ENCODE measurements at regions not wholly inside any gene's neighbourhood (a gene's known extent, or its start where the extent isn't known, plus 50 kb on each side); places are given as distances from the start of the nearest gene placed in this dataset.

- no peaks in the 10 kb centered on the region for H3K4me1 ChIP-seq
- H3K4me3 ChIP-seq = no peak overlapping the region
- H3K27ac ChIP-seq = no peak overlapping the region
- intact Hi-C loops (cut with DNase I) = no loop called here
- DNase-seq (ENCODE audit: extremely low spot score in 2 of 2) = no peak
- no peaks in the 10 kb centered on the region for H3K9me3 ChIP-seq
- H3K36me3 ChIP-seq = no peaks in the 10 kb centered on the region
- no peak for TF ChIP-seq CTCF (IDR thresholded peaks at IDR 0.05)
- no peak for TF ChIP-seq POLR2AphosphoS5 (IDR thresholded peaks at IDR 0.05; ENCODE audit: insufficient read depth in 1 of 2, low read depth in 1 of 2)
- no peak for TF ChIP-seq POLR2A (IDR thresholded peaks at IDR 0.05)
- no peaks in the 10 kb centered on the region for H3K27me3 ChIP-seq
These were observed 422.1 kb upstream of the SALL1 start for GRCh38 chr16:51573191-51573590.

- H3K36me3 ChIP-seq = no peaks in the 10 kb centered on the region
- no peak for TF ChIP-seq POLR2A (IDR thresholded peaks at IDR 0.05)
- no peak for TF ChIP-seq POLR2AphosphoS5 (IDR thresholded peaks at IDR 0.05; ENCODE audit: insufficient read depth in 1 of 2, low read depth in 1 of 2)
- no peak for TF ChIP-seq CTCF (IDR thresholded peaks at IDR 0.05)
- no peak overlapping the region for H3K4me3 ChIP-seq
- H3K27me3 ChIP-seq = no peaks in the 10 kb centered on the region
- no peak for DNase-seq (ENCODE audit: extremely low spot score in 2 of 2)
- H3K4me1 ChIP-seq = no peaks in the 10 kb centered on the region
- intact Hi-C loops (cut with DNase I) = no loop called here
- no peak overlapping the region for H3K27ac ChIP-seq
- no peaks in the 10 kb centered on the region for H3K9me3 ChIP-seq
These were observed 418.3 kb upstream of the SALL1 start for GRCh38 chr16:51569203-51569931.

GRCh38 chr16:51567911-51568310 lies 416.8 kb upstream of the SALL1 start:
- Histone ChIP-seq H3K27me3 (no peaks in the 10 kb centered on the region), H3K36me3 (no peaks in the 10 kb centered on the region), H3K27ac (no peak overlapping the region), H3K4me3 (no peak overlapping the region), H3K4me1 (no peaks in the 10 kb centered on the region), H3K9me3 (no peaks in the 10 kb centered on the region)
- intact Hi-C loops (cut with DNase I) = no loop called here
- TF ChIP-seq POLR2AphosphoS5 (IDR thresholded peaks at IDR 0.05; ENCODE audit: insufficient read depth in 1 of 2, low read depth in 1 of 2) = no peak
- no peak for TF ChIP-seq POLR2A (IDR thresholded peaks at IDR 0.05)
- no peak for TF ChIP-seq CTCF (IDR thresholded peaks at IDR 0.05)
- no peak for DNase-seq (ENCODE audit: extremely low spot score in 2 of 2)

GRCh38 chr16:51565184-51565583 lies 414.1 kb upstream of the SALL1 start:
- H3K4me3 ChIP-seq = no peak overlapping the region
- no peaks in the 10 kb centered on the region for H3K4me1 ChIP-seq
- no peak overlapping the region for H3K27ac ChIP-seq
- no peaks in the 10 kb centered on the region for H3K9me3 ChIP-seq
- no peaks in the 10 kb centered on the region for H3K36me3 ChIP-seq
- H3K27me3 ChIP-seq = no peaks in the 10 kb centered on the region
- TF ChIP-seq POLR2A (IDR thresholded peaks at IDR 0.05) (no peak), POLR2AphosphoS5 (IDR thresholded peaks at IDR 0.05; ENCODE audit: insufficient read depth in 1 of 2, low read depth in 1 of 2) (no peak), CTCF (IDR thresholded peaks at IDR 0.05) (no peak)
- intact Hi-C loops (cut with DNase I) = no loop called here
- no peak for DNase-seq (ENCODE audit: extremely low spot score in 2 of 2)

GRCh38 chr16:51562891-51563290 lies 411.8 kb upstream of the SALL1 start:
- Histone ChIP-seq H3K4me3 (no peak overlapping the region), H3K4me1 (no peaks in the 10 kb centered on the region), H3K36me3 (no peaks in the 10 kb centered on the region), H3K9me3 (no peaks in the 10 kb centered on the region), H3K27me3 (no peaks in the 10 kb centered on the region), H3K27ac (no peak overlapping the region)
- intact Hi-C loops (cut with DNase I) = no loop called here
- TF ChIP-seq CTCF (IDR thresholded peaks at IDR 0.05) (no peak), POLR2A (IDR thresholded peaks at IDR 0.05) (no peak), POLR2AphosphoS5 (IDR thresholded peaks at IDR 0.05; ENCODE audit: insufficient read depth in 1 of 2, low read depth in 1 of 2) (no peak)
- DNase-seq (ENCODE audit: extremely low spot score in 2 of 2) = no peak

Measured in vagina (tissue), 2 donors.